H1 (cell line): ENCODE measurements at regions not wholly inside any gene's neighbourhood (a gene's known extent, or its start where the extent isn't known, plus 50 kb on each side); places are given as distances from the start of the nearest gene placed in this dataset.

ENCODE experiments used
- CTCF ChIA-PET: fragments of 300-600 bp; sonication (Branson Sonifier 250); formaldehyde crosslinking; loops from one replicate; lab custom pipeline; 2021; ENCODE audit not compliant: partially characterized antibody; lab: Charles Lee
- POLR2A ChIA-PET: fragments of 300-600 bp; sonication (Branson Sonifier 250); formaldehyde crosslinking; loops from one replicate; lab custom pipeline; 2021; ENCODE audit warnings: inconsistent platforms; ENCODE audit not compliant: partially characterized antibody; lab: Charles Lee
- DNase-seq, 2 experiments: peaks; one replicate each; pipeline versions ENCODE4 v3.0.0 to v3.0.0-alpha.2; 2010 to 2022; ENCODE audit warnings: low spot score in 2 of 2, low read depth in 1 of 2, mixed read lengths in 1 of 2
- FAIRE-seq: peaks from 2 replicates; lab custom pipeline; 2011; peaks lifted over from hg19 to GRCh38; lab: Jason Lieb, UNC
- H2AFZ ChIP-seq: 2 replicates; pipeline ENCODE4 v1.8.1; 2012; ENCODE audit warnings: low read length, inconsistent platforms
- H2AK5ac ChIP-seq: 2 replicates; pipeline ENCODE4 v1.6.1; 2013; ENCODE audit warnings: low read depth, low read length
- H2BK120ac ChIP-seq: replicated peaks from 2 replicates; pipeline ENCODE3; 2013; ENCODE audit warnings: low read depth, low read length, inconsistent platforms
- H2BK12ac ChIP-seq: 2 replicates; pipeline ENCODE4 v1.6.1; 2013; ENCODE audit warnings: low read depth, low read length
- H2BK15ac ChIP-seq: 2 replicates; pipeline ENCODE4 v1.6.1; 2013; ENCODE audit warnings: low read length
- H2BK20ac ChIP-seq: 2 replicates; pipeline ENCODE4 v1.6.1; 2013; ENCODE audit warnings: low read length
- H2BK5ac ChIP-seq: 2 replicates; pipeline ENCODE4 v1.6.1; 2013; ENCODE audit warnings: low read depth, low read length
- H3K14ac ChIP-seq: 2 replicates; pipeline ENCODE4 v1.6.1; 2013; ENCODE audit warnings: inconsistent platforms; ENCODE audit not compliant: insufficient read length
- H3K18ac ChIP-seq: 2 replicates; pipeline ENCODE4 v1.6.1; 2013; ENCODE audit warnings: low read length; ENCODE audit errors: extremely low read depth
- H3K23ac ChIP-seq: 2 replicates; pipeline ENCODE4 v1.6.1; 2013; ENCODE audit warnings: inconsistent platforms; ENCODE audit not compliant: insufficient read length
- H3K23me2 ChIP-seq: 2 replicates; pipeline ENCODE4 v1.6.1; 2013; ENCODE audit warnings: low read depth, low read length
- H3K27ac ChIP-seq: 2 replicates; pipeline ENCODE4 v1.6.1; 2011; ENCODE audit warnings: low read depth, low read length, inconsistent platforms
- H3K27me3 ChIP-seq, 4 experiments: replicated peaks in 1 of 4; 1 replicate in 1 of 4; 2 replicates in 3 of 4; pipeline versions ENCODE4 v1.6.1 to v1.8.1; 2011 to 2013; ENCODE audit warnings: low read length in 3 of 4, mild to moderate bottlenecking in 3 of 4, inconsistent platforms in 2 of 4, mixed read lengths in 2 of 4, moderate library complexity in 1 of 4; ENCODE audit not compliant: control insufficient read depth in 3 of 4, insufficient read depth in 3 of 4; ENCODE audit errors: extremely low read depth in 1 of 4
- H3K36me3 ChIP-seq, 4 experiments: 2 replicates each; pipeline versions ENCODE4 v1.6.1 to v1.8.1; 2011 to 2013; ENCODE audit warnings: mild to moderate bottlenecking in 4 of 4, low read length in 3 of 4, moderate library complexity in 2 of 4, control low read depth in 1 of 4, inconsistent platforms in 1 of 4; ENCODE audit not compliant: insufficient read depth in 4 of 4, control insufficient read depth in 2 of 4
- H3K4ac ChIP-seq: replicated peaks from 2 replicates; pipeline ENCODE3; 2013; ENCODE audit warnings: low read length, low read depth, mixed read lengths, inconsistent platforms; ENCODE audit not compliant: insufficient read length
- H3K4me1 ChIP-seq, 4 experiments: replicated peaks in 1 of 4; 1 replicate in 1 of 4; 2 replicates in 3 of 4; pipeline versions ENCODE4 v1.6.1 to v1.8.1; 2011 to 2013; ENCODE audit warnings: low read length in 3 of 4, inconsistent platforms in 2 of 4, mixed read lengths in 1 of 4; ENCODE audit not compliant: insufficient read depth in 4 of 4, control insufficient read depth in 3 of 4
- H3K4me2 ChIP-seq, 2 experiments: 2 replicates each; pipeline versions ENCODE4 v1.6.1 to v1.8.1; 2011 to 2013; ENCODE audit warnings: low read depth in 2 of 2, low read length in 2 of 2, control low read depth in 1 of 2, inconsistent platforms in 1 of 2, mild to moderate bottlenecking in 1 of 2; ENCODE audit not compliant: insufficient read depth in 1 of 2
- H3K4me3 ChIP-seq, 4 experiments: fragments of 200-600, 300-600 bp in 1 of 4; sonication (generic), shearing (Covaris generic), sonication (Bioruptor Twin) in 1 of 4; 2 replicates each; pipeline versions ENCODE4 v1.5.1 to v1.8.1; 2011 to 2016; ENCODE audit warnings: low read length in 4 of 4, low read depth in 3 of 4, control low read depth in 2 of 4, inconsistent platforms in 2 of 4, mild to moderate bottlenecking in 2 of 4, mixed read lengths in 1 of 4, moderate library complexity in 1 of 4; ENCODE audit not compliant: insufficient read depth in 2 of 4; ENCODE audit errors: extremely low read depth in 1 of 4
- H3K56ac ChIP-seq: replicated peaks from 2 replicates; pipeline ENCODE3; 2013; ENCODE audit warnings: low read depth, mild to moderate bottlenecking, mixed read lengths, low read length, inconsistent platforms; ENCODE audit not compliant: insufficient read length
- H3K79me1 ChIP-seq: 2 replicates; pipeline ENCODE4 v1.6.1; 2013; ENCODE audit warnings: low read depth, low read length, control low read depth
- H3K79me2 ChIP-seq, 2 experiments: 2 replicates each; pipeline versions ENCODE4 v1.6.1 to v1.8.1; 2012 to 2013; ENCODE audit warnings: low read length in 2 of 2, mild to moderate bottlenecking in 2 of 2, inconsistent platforms in 1 of 2; ENCODE audit not compliant: insufficient read depth in 2 of 2, control insufficient read depth in 1 of 2
- H3K9ac ChIP-seq, 4 experiments: replicated peaks in 1 of 4; 1 replicate in 1 of 4; 2 replicates in 3 of 4; pipeline versions ENCODE4 v1.6.1 to v1.8.1; 2011 to 2013; ENCODE audit warnings: low read depth in 3 of 4, low read length in 3 of 4, control low read depth in 2 of 4, mild to moderate bottlenecking in 2 of 4, moderate library complexity in 2 of 4, inconsistent platforms in 1 of 4; ENCODE audit errors: extremely low read depth in 1 of 4
- H3K9me3 ChIP-seq, 2 experiments: 2 replicates each; pipeline versions ENCODE4 v1.6.1 to v1.8.1; 2012 to 2013; ENCODE audit warnings: mild to moderate bottlenecking in 2 of 2, moderate library complexity in 2 of 2, control low read depth in 1 of 2, inconsistent platforms in 1 of 2, low read depth in 1 of 2, low read length in 1 of 2, mixed read lengths in 1 of 2; ENCODE audit not compliant: insufficient read depth in 2 of 2
- H4K20me1 ChIP-seq, 2 experiments: replicated peaks in 1 of 2; 2 replicates each; pipeline versions ENCODE3 to v1.8.1; 2011 to 2013; ENCODE audit warnings: inconsistent platforms in 2 of 2, low read length in 2 of 2, mild to moderate bottlenecking in 1 of 2; ENCODE audit not compliant: insufficient read depth in 2 of 2, control insufficient read depth in 1 of 2
- H4K5ac ChIP-seq: 2 replicates; pipeline ENCODE4 v1.6.1; 2013; ENCODE audit warnings: low read length, low read depth, mixed read lengths, inconsistent platforms; ENCODE audit not compliant: insufficient read length
- H4K8ac ChIP-seq: 2 replicates; pipeline ENCODE4 v1.8.0; 2013; ENCODE audit warnings: mild to moderate bottlenecking, moderate library complexity, low read length, inconsistent platforms; ENCODE audit not compliant: insufficient read depth; ENCODE audit errors: extremely low read depth
- H4K91ac ChIP-seq: replicated peaks from 2 replicates; pipeline ENCODE3; 2013; ENCODE audit warnings: low read length, mixed read lengths, inconsistent platforms; ENCODE audit not compliant: insufficient read length
- ASH2L ChIP-seq: fragments of 200-600, 300-600 bp; sonication (generic); IDR thresholded peaks from one replicate; pipeline ENCODE4 v1.7.1; 2017; ENCODE audit warnings: low read length
- BRCA1 ChIP-seq: IDR thresholded peaks from 2 replicates; pipeline ENCODE4 v1.6.1; 2012; ENCODE audit warnings: low read depth, low read length, improper control_type of control experiment
- CBX8 ChIP-seq: fragments of 300-800, 300-1000 bp; sonication (generic); IDR thresholded peaks from 2 replicates; pipeline ENCODE4 v1.7.1; 2016; ENCODE audit warnings: low read depth, low read length, borderline replicate concordance
- GABPA ChIP-seq: IDR thresholded peaks from 2 replicates; pipeline ENCODE4 v1.6.1; 2011; ENCODE audit warnings: mild to moderate bottlenecking, low read length, moderate library complexity, borderline replicate concordance; ENCODE audit not compliant: insufficient read depth
- KDM1A ChIP-seq: fragments of 200-600, 300-600 bp; sonication (generic); IDR thresholded peaks from 2 replicates; pipeline ENCODE4 v1.7.1; 2016; ENCODE audit warnings: mild to moderate bottlenecking, low read length, borderline replicate concordance
- KDM4A ChIP-seq: IDR thresholded peaks from one replicate; pipeline ENCODE4 v1.7.1; 2012; ENCODE audit warnings: low read depth, mild to moderate bottlenecking, moderate library complexity, low read length, inconsistent platforms; ENCODE audit not compliant: severe bottlenecking
- KDM5A ChIP-seq: fragments of 200-600 bp; IDR thresholded peaks from 2 replicates; pipeline ENCODE4 v1.7.1; 2012; ENCODE audit warnings: mild to moderate bottlenecking, low read length, inconsistent platforms, mixed read lengths
- POU5F1 ChIP-seq: IDR thresholded peaks from 2 replicates; pipeline ENCODE4 v1.6.1; 2011; ENCODE audit warnings: low read depth, mild to moderate bottlenecking, low read length, moderate library complexity
- RFX5 ChIP-seq: IDR thresholded peaks from 2 replicates; pipeline ENCODE4 v1.6.1; 2011; ENCODE audit warnings: low read depth, low read length, improper control_type of control experiment, borderline replicate concordance
- SAP30 ChIP-seq: fragments of 300-600 bp; sonication (generic); IDR thresholded peaks from 2 replicates; pipeline ENCODE4 v1.7.1; 2012; ENCODE audit warnings: low read length, moderate library complexity, mild to moderate bottlenecking, inconsistent platforms; ENCODE audit not compliant: insufficient read depth, insufficient replicate concordance
- SUZ12 ChIP-seq: fragments of 200-600 bp; sonication (generic); IDR thresholded peaks from 2 replicates; pipeline ENCODE4 v1.6.1; 2012; ENCODE audit warnings: mild to moderate bottlenecking, inconsistent platforms, low read length, moderate library complexity, mixed read lengths
- WGBS, 2 experiments: shearing (Covaris generic) in 1 of 2; methylation state at CpG; one replicate each; pipeline versions ENCODE4 v1.1.6 to v1.1.7; 2013 to 2015; ENCODE audit warnings: low lambda C conversion rate in 2 of 2, mixed read lengths in 2 of 2, inconsistent platforms in 1 of 2, low coverage in 1 of 2, missing lambda C conversion rate in 1 of 2; ENCODE audit not compliant: insufficient replicate concordance in 2 of 2, insufficient coverage in 1 of 2, insufficient read length in 1 of 2; ENCODE audit errors: extremely low coverage in 1 of 2, missing lambda C conversion rate in 1 of 2; 5-methylcytosine and 5-hydroxymethylcytosine counted together
- TF ChIP-seq, protein P1 (sequence below): IDR thresholded peaks from 2 replicates; pipeline ENCODE4 v1.6.1; 2011; ENCODE audit warnings: low read depth, mild to moderate bottlenecking, low read length; ENCODE audit not compliant: insufficient read depth

DNA sequence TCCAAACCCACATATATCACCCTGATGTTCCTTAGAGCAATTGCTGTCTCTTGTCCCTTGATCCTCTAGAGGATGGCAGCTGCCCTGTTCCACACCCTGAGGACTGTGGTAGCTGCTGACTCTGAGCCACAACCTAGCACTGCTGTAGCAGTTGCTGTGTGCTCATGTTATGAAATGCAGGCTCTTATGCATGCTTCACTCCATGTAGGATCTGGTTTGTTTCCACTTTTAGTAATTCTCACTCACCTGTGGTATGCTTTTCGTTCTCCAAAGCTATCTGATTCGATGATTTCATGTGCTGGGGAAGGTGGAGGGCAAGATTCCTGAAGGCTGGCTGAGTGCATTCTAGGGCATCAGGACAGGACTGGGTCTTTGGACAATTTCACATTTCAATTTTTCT is 649.0 kb upstream of the RAB6C start:
- Histone ChIP-seq H4K5ac (no peak overlapping the region), H3K14ac (no peak overlapping the region), H3K79me2 (no peaks in the 10 kb centered on the region), H3K27me3 (no peaks in the 10 kb centered on the region), H3K4me2 (no peak overlapping the region), H2BK5ac (no peak overlapping the region), H3K18ac (no peak overlapping the region), H3K79me1 (no peaks in the 10 kb centered on the region), H3K56ac (no peak overlapping the region), H4K91ac (no peak overlapping the region), H3K27ac (no peak overlapping the region), H2BK12ac (no peak overlapping the region), H2BK120ac (no peak overlapping the region), H3K23me2 (no peaks in the 10 kb centered on the region), H2BK15ac (no peak overlapping the region), H3K4me3 (no peak overlapping the region), H3K23ac (no peak overlapping the region), H3K4ac (no peak overlapping the region), H2AK5ac (no peak overlapping the region), H3K36me3 (no peaks in the 10 kb centered on the region), H3K4me1 (no peaks in the 10 kb centered on the region; a peak in 1 of 7 replicates), H2AFZ (no peak overlapping the region), H4K20me1 (no peaks in the 10 kb centered on the region), H3K9ac (no peak overlapping the region), H3K9me3 (no peaks in the 10 kb centered on the region), H4K8ac (no peak overlapping the region), H2BK20ac (no peak overlapping the region)
- FAIRE-seq (no peak), DNase-seq (no peak)
- ChIA-PET POLR2A (no interaction called here), CTCF (interaction anchor here (1.3 to 1.5 kb wide), 2 partner anchors 33 to 67 kb away, joined by 3 to 4 read pairs; no protein-coding TSS in a partner anchor)
- TF ChIP-seq, protein P1, sequence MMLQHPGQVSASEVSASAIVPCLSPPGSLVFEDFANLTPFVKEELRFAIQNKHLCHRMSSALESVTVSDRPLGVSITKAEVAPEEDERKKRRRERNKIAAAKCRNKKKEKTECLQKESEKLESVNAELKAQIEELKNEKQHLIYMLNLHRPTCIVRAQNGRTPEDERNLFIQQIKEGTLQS, result no peak
- TF ChIP-seq KDM1A (no peak), SAP30 (no peak), SUZ12 (no peak), CBX8 (no peak), POU5F1 (no peak), BRCA1 (no peak), ASH2L (no peak), GABPA (no peak), RFX5 (no peak), KDM5A (no peak), KDM4A (no peak)
- WGBS, 2 experiments, result 87% methylated on average over 2 of the region's 2 CpGs; no CpG with 5 or more reads in 1 of the 2 experiments
